ENCODE measurements at regions not wholly inside any gene's neighbourhood (a gene's known extent, or its start where the extent isn't known, plus 50 kb on each side); places are given as distances from the start of the nearest gene placed in this dataset.

- Histone ChIP-seq H3K4me3 (ENCODE audit: low read length in 2 of 2) (no peak overlapping the region), H3K27me3 (ENCODE audit: control insufficient read depth in 1 of 2, insufficient read depth in 2 of 2, low read length in 1 of 2) (no peaks in the 10 kb centered on the region), H3K9me3 (ENCODE audit: control insufficient read depth, low read length) (no peaks in the 10 kb centered on the region), H3K4me1 (ENCODE audit: control insufficient read depth in 1 of 2, insufficient read depth in 2 of 2, low read length in 2 of 2) (no peaks in the 10 kb centered on the region), H3K27ac (ENCODE audit: low read depth in 1 of 2, low read length in 2 of 2) (no peak overlapping the region), H3K36me3 (ENCODE audit: control insufficient read depth in 1 of 2, insufficient read depth in 2 of 2, low read length in 1 of 2) (no peaks in the 10 kb centered on the region)
- no peak for DNase-seq
- intact Hi-C loops (cut with DNase I): no loop called here
- no peak for ATAC-seq (ENCODE audit: low FRiP score)
- 93 to 94% methylated on average over 3 of the region's 3 CpGs for WGBS, 2 donors
Measured at GRCh38 chr2:23314687-23315086, 70.3 kb upstream of the KLHL29 start.

GRCh38 chr2:23320058-23320457, 64.9 kb upstream of the KLHL29 start:
- H3K27me3 ChIP-seq (ENCODE audit: control insufficient read depth in 1 of 2, insufficient read depth in 2 of 2, low read length in 1 of 2): no peaks in the 10 kb centered on the region

GRCh38 chr2:23321751-23322150, 63.2 kb upstream of the KLHL29 start:
- DNase-seq (no peak), ATAC-seq (ENCODE audit: low FRiP score) (no peak)
- no peaks in the 10 kb centered on the region for H3K4me1 ChIP-seq (ENCODE audit: control insufficient read depth in 1 of 2, insufficient read depth in 2 of 2, low read length in 2 of 2)
- H3K27ac ChIP-seq (ENCODE audit: low read depth in 1 of 2, low read length in 2 of 2): no peak overlapping the region
- H3K9me3 ChIP-seq (ENCODE audit: control insufficient read depth, low read length): no peaks in the 10 kb centered on the region
- H3K27me3 ChIP-seq (ENCODE audit: control insufficient read depth in 1 of 2, insufficient read depth in 2 of 2, low read length in 1 of 2): no peaks in the 10 kb centered on the region
- H3K36me3 ChIP-seq (ENCODE audit: control insufficient read depth in 1 of 2, insufficient read depth in 2 of 2, low read length in 1 of 2): no peaks in the 10 kb centered on the region
- H3K4me3 ChIP-seq (ENCODE audit: low read length in 2 of 2): no peak overlapping the region
- intact Hi-C loops (cut with DNase I): no loop called here
- 96 to 99% methylated on average over 5 of the region's 5 CpGs for WGBS, 2 donors

More at GRCh38 chr2:23320058-23320457, 64.9 kb upstream of the KLHL29 start:
- Histone ChIP-seq H3K27ac (ENCODE audit: low read depth in 1 of 2, low read length in 2 of 2) (no peak overlapping the region), H3K4me3 (ENCODE audit: low read length in 2 of 2) (no peak overlapping the region), H3K4me1 (ENCODE audit: control insufficient read depth in 1 of 2, insufficient read depth in 2 of 2, low read length in 2 of 2) (no peaks in the 10 kb centered on the region), H3K36me3 (ENCODE audit: control insufficient read depth in 1 of 2, insufficient read depth in 2 of 2, low read length in 1 of 2) (no peaks in the 10 kb centered on the region), H3K9me3 (ENCODE audit: control insufficient read depth, low read length) (no peaks in the 10 kb centered on the region)
- no peak for ATAC-seq (ENCODE audit: low FRiP score)
- WGBS, 2 donors: 82 to 85% methylated on average over 8 of the region's 8 CpGs
- intact Hi-C loops (cut with DNase I): no loop called here
- no peak for DNase-seq

- Histone ChIP-seq H3K27ac (ENCODE audit: low read depth in 1 of 2, low read length in 2 of 2) (no peak overlapping the region), H3K27me3 (ENCODE audit: control insufficient read depth in 1 of 2, insufficient read depth in 2 of 2, low read length in 1 of 2) (no peaks in the 10 kb centered on the region), H3K4me3 (ENCODE audit: low read length in 2 of 2) (no peak overlapping the region), H3K4me1 (ENCODE audit: control insufficient read depth in 1 of 2, insufficient read depth in 2 of 2, low read length in 2 of 2) (no peaks in the 10 kb centered on the region), H3K9me3 (ENCODE audit: control insufficient read depth, low read length) (no peaks in the 10 kb centered on the region), H3K36me3 (ENCODE audit: control insufficient read depth in 1 of 2, insufficient read depth in 2 of 2, low read length in 1 of 2) (no peaks in the 10 kb centered on the region)
- ATAC-seq (ENCODE audit: low FRiP score) (no peak), DNase-seq (no peak)
- intact Hi-C loops (cut with DNase I): no loop called here
- 53 to 59% methylated on average over 7 of the region's 7 CpGs for WGBS, 2 donors
Measured at GRCh38 chr2:23322567-23323197, 62.3 kb upstream of the KLHL29 start.

GRCh38 chr2:23323198-23323916, 61.6 kb upstream of the KLHL29 start:
- no peaks in the 10 kb centered on the region for H3K27me3 ChIP-seq (ENCODE audit: control insufficient read depth in 1 of 2, insufficient read depth in 2 of 2, low read length in 1 of 2)
- intact Hi-C loops (cut with DNase I): no loop called here
- DNase-seq (no peak), ATAC-seq (ENCODE audit: low FRiP score) (no peak)
- no peak overlapping the region for H3K27ac ChIP-seq (ENCODE audit: low read depth in 1 of 2, low read length in 2 of 2)
- H3K9me3 ChIP-seq (ENCODE audit: control insufficient read depth, low read length): no peaks in the 10 kb centered on the region
- 74 to 75% methylated on average over 19 of the region's 19 CpGs for WGBS, 2 donors
- no peaks in the 10 kb centered on the region for H3K36me3 ChIP-seq (ENCODE audit: control insufficient read depth in 1 of 2, insufficient read depth in 2 of 2, low read length in 1 of 2)
- H3K4me1 ChIP-seq (ENCODE audit: control insufficient read depth in 1 of 2, insufficient read depth in 2 of 2, low read length in 2 of 2): no peaks in the 10 kb centered on the region
- no peak overlapping the region for H3K4me3 ChIP-seq (ENCODE audit: low read length in 2 of 2)

GRCh38 chr2:23323917-23324680, 60.9 kb upstream of the KLHL29 start:
- H3K27me3 ChIP-seq (ENCODE audit: control insufficient read depth in 1 of 2, insufficient read depth in 2 of 2, low read length in 1 of 2): no peaks in the 10 kb centered on the region
- ATAC-seq (ENCODE audit: low FRiP score) (no peak), DNase-seq (no peak)
- no peaks in the 10 kb centered on the region for H3K4me1 ChIP-seq (ENCODE audit: control insufficient read depth in 1 of 2, insufficient read depth in 2 of 2, low read length in 2 of 2)
- no peak overlapping the region for H3K27ac ChIP-seq (ENCODE audit: low read depth in 1 of 2, low read length in 2 of 2)
- H3K9me3 ChIP-seq (ENCODE audit: control insufficient read depth, low read length): no peaks in the 10 kb centered on the region
- intact Hi-C loops (cut with DNase I): no loop called here
- no peaks in the 10 kb centered on the region for H3K36me3 ChIP-seq (ENCODE audit: control insufficient read depth in 1 of 2, insufficient read depth in 2 of 2, low read length in 1 of 2)
- 83 to 85% methylated on average over 20 of the region's 20 CpGs for WGBS, 2 donors
- H3K4me3 ChIP-seq (ENCODE audit: low read length in 2 of 2): no peak overlapping the region

- Histone ChIP-seq H3K36me3 (ENCODE audit: control insufficient read depth in 1 of 2, insufficient read depth in 2 of 2, low read length in 1 of 2) (no peaks in the 10 kb centered on the region), H3K9me3 (ENCODE audit: control insufficient read depth, low read length) (no peaks in the 10 kb centered on the region), H3K27ac (ENCODE audit: low read depth in 1 of 2, low read length in 2 of 2) (no peak overlapping the region)
Measured at GRCh38 chr2:23326330-23326729, 58.6 kb upstream of the KLHL29 start.

GRCh38 chr2:23327416-23327815, 57.6 kb upstream of the KLHL29 start:
- Histone ChIP-seq H3K27me3 (ENCODE audit: control insufficient read depth in 1 of 2, insufficient read depth in 2 of 2, low read length in 1 of 2) (no peaks in the 10 kb centered on the region), H3K4me1 (ENCODE audit: control insufficient read depth in 1 of 2, insufficient read depth in 2 of 2, low read length in 2 of 2) (no peaks in the 10 kb centered on the region), H3K27ac (ENCODE audit: low read depth in 1 of 2, low read length in 2 of 2) (no peak overlapping the region), H3K9me3 (ENCODE audit: control insufficient read depth, low read length) (no peaks in the 10 kb centered on the region), H3K4me3 (ENCODE audit: low read length in 2 of 2) (no peak overlapping the region), H3K36me3 (ENCODE audit: control insufficient read depth in 1 of 2, insufficient read depth in 2 of 2, low read length in 1 of 2) (no peaks in the 10 kb centered on the region)
- intact Hi-C loops (cut with DNase I): no loop called here
- WGBS, 2 donors: 80 to 82% methylated on average over 5 of the region's 5 CpGs
- ATAC-seq (ENCODE audit: low FRiP score) (no peak), DNase-seq (no peak)

More at GRCh38 chr2:23326330-23326729, 58.6 kb upstream of the KLHL29 start:
- Histone ChIP-seq H3K27me3 (ENCODE audit: control insufficient read depth in 1 of 2, insufficient read depth in 2 of 2, low read length in 1 of 2) (no peaks in the 10 kb centered on the region), H3K4me3 (ENCODE audit: low read length in 2 of 2) (no peak overlapping the region), H3K4me1 (ENCODE audit: control insufficient read depth in 1 of 2, insufficient read depth in 2 of 2, low read length in 2 of 2) (no peaks in the 10 kb centered on the region)
- no peak for DNase-seq
- 59% methylated on average over 4 of the region's 4 CpGs for WGBS, 2 donors
- intact Hi-C loops (cut with DNase I): no loop called here
- ATAC-seq (ENCODE audit: low FRiP score): no peak

Measured in aorta (tissue), 5 donors.